KG1 (cell line): ENCODE measurements at regions not wholly inside any gene's neighbourhood (a gene's known extent, or its start where the extent isn't known, plus 50 kb on each side); places are given as distances from the start of the nearest gene placed in this dataset.

Experiments
- DNase-seq: peaks from one replicate; lab custom pipeline; 2025; lab: John Stamatoyannopoulos, UW

DNA sequence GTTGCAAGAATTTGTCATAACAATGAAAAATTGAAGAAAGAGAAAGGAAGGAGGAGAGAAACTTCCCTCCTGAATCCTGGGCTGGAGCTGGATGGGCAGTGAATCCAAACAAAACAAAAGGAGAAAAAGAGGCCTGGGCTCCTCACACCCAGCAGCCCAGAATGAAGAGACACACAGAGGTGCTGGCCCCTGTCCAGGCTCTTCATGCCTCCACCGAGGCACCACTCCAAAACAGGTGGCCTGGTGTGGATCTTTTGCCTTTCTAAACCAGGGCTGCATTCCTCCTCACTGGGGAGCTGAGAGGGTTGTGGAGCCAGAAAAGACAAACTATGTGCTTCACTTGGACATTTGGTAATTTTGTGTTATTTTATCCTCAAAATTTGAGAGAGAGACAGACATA lies 76.0 kb downstream of the FAM124B start:
- no peak for DNase-seq

DNA sequence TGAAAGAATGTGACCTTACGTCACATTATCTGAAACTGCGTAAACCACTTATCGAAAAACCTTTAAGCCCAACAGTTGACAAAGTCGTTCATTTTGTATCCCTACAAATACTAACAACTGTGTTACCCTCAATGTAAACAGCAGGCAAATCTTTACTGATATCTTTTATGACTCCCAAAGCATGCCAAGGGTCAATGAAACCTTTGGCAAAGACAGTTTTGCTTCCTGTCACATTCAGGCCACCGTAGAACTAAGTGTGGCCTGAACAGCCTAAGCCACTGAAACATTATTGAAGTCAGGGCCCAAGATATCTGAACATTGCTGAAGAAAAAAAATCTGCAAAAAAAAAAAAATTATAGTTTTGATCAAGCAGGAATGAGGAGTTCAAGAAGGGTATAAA lies 77.3 kb downstream of the FAM124B start:
- DNase-seq, result no peak

DNA sequence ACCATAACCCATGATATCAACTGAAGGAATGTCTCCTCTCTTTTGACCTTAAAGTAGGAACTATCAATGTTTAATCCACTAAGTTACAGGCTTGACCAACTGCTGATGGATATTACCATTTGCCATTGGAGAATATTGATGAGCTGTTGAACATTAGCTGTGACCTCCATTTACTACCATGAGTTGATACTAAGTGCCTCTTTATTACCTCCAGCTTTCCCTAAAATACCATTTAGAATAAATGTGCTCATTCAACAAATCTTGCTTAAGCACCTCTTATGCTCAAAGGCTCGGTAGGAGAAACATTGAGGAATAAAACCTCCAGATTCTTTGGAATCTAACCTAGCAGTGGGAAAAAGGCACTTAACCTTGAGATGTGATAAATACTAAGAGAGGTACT lies 81.2 kb downstream of the FAM124B start:
- no peak for DNase-seq

GRCh38 chr2:224319750-224320149 lies 82.2 kb downstream of the FAM124B start:
- no peak for DNase-seq

GRCh38 chr2:224312741-224313140 lies 89.2 kb downstream of the FAM124B start:
- DNase-seq, result no peak

GRCh38 chr2:224310943-224311625 lies 90.8 kb downstream of the FAM124B start:
- no peak for DNase-seq

- no peak for DNase-seq
Observed at GRCh38 chr2:224309176-224309575, 92.7 kb downstream of the FAM124B start.

- DNase-seq, result no peak
Observed at GRCh38 chr2:224308272-224308911, 93.5 kb downstream of the FAM124B start.

- DNase-seq, result no peak
Observed at GRCh38 chr2:224302952-224303351, 99.0 kb downstream of the FAM124B start.

DNA sequence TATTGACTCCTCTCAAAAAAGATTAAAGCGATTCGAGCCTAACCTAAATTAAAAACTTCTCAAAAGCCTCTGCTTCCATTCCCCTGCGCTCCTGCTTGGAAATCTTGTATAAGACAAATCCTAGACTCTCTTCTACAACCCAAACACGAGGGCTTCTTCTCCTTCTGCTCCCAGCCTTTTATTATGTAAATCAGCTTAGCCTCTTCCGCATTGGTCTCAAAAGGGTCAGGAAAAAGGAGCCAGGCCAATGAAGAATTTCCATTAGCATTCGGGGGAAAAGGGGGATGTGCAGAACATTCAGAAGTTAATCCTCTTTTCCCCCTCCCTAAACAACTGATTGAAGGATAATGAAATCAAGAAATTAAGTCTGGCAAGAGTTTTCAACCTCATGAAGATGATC lies 107.9 kb downstream of the FAM124B start:
- no peak for DNase-seq

GRCh38 chr2:224287531-224287930 lies 114.4 kb downstream of the FAM124B start:
- no peak for DNase-seq

GRCh38 chr2:224286923-224287322 lies 115.0 kb downstream of the FAM124B start:
- no peak for DNase-seq

GRCh38 chr2:224284134-224284946 lies 117.6 kb downstream of the FAM124B start:
- DNase-seq, result peak; percentile 27

DNA sequence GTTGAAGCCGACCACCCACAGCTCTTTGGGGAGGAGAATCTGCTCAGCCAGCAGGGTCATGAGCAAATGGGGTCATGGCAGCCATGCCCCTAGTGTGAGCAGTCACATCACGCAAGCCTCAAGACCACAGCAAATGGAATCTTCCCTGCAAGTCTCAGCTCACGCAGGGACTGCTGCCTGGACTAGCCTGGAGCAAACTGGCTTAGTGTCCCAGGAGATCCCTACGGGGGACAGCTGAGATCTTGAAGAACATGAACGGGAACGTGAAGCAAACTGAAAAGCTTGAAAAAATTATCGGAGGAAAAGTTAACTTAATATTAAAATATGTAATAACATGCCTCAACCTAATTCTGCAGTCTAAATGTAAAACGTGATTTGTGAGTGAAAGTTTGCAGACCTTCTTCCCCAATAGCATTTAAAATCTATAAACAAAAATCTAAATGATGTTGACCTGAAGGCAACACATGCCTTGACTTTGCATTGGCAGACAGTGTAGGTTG lies 118.4 kb downstream of the FAM124B start:
- DNase-seq, result no peak

DNA sequence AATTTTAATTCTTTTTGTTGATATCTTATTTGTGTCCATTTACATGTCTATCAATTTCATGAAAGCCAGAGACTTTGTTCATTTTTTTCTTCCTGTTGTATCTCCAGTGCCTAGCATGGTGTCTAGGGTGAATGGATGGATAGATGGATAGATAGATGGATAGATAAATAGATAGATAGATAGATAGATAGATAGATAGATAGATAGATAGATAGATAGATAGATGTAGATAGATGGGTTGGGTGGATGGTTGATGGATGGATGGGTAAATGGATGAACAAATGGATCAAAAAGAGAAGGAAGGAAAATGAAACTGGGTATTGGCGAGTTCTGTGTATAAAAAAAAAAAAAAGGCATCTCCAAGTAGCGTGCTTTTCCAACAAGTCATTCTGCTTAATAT lies 120.5 kb downstream of the FAM124B start:
- DNase-seq, result no peak

DNA sequence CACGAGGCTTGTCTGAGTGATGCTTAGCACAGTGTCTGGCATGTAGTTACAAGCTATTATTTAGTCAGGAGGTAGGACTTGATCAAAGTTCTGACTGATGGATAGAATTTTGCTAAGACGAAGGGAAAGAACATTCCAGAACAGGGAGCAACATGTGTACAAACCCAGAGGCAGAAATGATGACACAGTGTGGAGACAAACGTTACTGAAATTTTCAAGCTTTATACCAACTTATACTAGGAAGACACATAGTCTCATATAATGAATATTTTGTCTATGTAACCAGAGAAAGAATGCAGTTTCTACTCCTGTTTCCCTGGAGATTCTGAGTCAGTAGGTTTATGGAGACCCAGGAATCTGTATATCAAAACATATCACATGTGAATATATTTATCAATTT lies 123.4 kb downstream of the FAM124B start:
- DNase-seq, result no peak

DNA sequence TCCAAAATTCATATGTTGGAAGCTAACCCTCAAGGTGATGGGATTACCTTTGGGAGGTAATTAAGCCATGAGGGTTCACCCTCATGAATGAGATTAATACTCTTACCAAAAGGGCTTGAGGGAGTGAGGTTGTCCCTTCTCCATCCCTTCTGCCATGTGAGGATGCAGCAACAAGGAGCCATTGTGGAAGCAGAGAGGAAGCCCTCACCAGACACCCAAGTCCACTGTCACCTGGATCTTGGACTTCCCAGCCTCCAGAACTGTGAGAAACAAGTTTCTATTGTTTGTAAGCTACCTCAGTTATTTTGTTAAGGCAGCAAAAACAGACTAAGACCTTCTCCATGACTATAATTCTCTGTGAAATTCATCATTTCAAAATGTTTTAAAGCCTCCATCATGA lies 125.7 kb downstream of the FAM124B start:
- DNase-seq, result no peak

DNA sequence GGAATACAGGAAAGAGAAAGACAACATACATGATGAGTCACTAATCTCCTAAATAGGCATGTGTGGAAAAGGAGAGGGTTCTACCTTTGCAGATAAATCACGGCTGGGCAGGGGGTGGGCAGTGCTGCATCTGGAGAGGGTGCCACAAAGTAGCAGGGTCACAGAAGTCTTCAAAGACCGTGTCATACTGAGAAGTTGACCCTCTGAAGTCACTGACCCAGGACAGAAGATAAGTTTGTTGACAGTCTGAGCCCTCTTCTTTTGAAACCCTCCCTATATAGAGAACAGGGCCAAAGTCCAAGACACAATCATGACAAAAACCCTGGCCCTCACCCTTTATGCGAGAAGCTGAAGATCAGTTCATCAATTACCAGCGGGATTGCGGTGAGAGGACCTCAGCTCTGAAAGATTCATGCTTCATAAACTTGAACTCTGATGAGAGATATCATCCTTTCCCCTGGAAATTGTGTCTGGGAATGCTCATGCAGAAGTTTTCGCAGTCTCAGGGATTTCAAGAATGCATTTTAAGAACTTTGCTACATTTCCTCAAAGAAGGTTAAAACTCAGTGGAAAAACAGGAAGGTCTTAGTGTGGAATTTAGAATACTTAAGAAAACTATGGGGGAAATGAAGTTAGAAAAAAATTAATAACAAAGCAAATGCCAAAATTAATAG lies 129.5 kb downstream of the FAM124B start:
- no peak for DNase-seq

- no peak for DNase-seq
Observed at GRCh38 chr2:224271617-224272236, 130.2 kb downstream of the FAM124B start.

DNA sequence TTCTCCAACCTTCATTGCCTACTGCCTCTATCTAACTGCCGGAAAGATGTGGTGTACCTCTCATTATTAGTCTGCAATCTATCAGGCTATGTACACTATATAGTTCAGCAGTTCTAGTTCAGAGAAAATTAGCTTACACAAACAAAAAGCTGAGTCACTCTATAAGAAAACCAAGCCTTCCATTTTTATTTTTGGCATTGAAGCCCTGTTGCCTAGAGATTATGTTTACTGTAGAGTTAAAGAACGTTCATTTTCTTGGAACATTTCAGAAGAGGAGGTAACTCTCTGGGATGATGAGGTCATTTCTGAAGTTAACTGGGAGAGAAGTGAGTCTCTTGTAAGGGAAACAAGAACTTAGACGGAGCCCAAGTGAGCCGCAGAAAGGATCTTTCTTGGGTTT lies 133.5 kb downstream of the FAM124B start:
- no peak for DNase-seq

DNA sequence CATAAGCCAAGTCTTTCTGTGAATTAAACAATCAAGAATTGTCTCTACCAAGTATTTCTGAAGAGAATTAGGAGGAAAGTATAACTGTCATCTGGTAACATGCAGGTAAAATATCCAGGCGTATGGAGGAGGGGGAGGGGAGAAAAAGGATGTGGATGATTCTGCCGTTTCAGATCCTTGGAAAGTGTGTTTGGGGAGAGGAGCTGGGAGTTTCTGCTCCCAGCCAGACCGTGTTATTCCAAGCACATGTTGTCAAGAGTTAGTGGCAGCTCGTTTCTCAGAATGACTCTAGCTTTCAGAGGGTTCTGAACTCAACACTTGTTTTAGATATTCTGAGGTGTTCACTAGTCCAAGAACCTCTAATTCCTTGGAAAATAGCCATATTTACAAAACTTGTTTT lies 137.6 kb downstream of the FAM124B start:
- DNase-seq, result no peak

DNA sequence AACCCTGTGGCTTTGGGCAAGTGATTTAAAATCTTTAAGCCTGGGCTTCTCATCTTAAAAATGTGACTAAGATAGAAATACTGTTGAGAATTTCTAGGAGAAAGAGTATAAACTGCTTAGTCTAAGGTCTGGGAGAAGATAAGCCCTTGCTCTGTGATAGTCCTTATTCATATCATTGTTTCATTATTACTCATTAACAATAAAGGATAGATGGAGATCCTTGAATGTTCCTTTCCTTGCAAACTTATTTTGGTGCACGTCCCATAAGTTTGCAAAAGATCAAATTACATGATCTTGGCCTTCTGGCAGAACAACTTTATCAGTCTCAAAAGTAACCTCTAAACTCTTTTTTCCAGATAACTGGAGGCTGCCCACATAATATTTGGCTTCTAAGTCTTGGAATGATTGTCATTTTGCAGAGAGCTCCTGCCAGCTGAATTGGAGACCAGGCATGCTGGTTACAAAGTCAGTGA lies 138.3 kb downstream of the FAM124B start:
- DNase-seq, result no peak
